ENCODE measurements at regions not wholly inside any gene's neighbourhood (a gene's known extent, or its start where the extent isn't known, plus 50 kb on each side); places are given as distances from the start of the nearest gene placed in this dataset.

GRCh38 chr7:84677117-84677732, 482.6 kb upstream of the SEMA3A start:
- Histone ChIP-seq H3K4me1 (no peaks in the 10 kb centered on the region), H3K9me3 (no peaks in the 10 kb centered on the region), H3K27me3 (no peaks in the 10 kb centered on the region), H3K4me3 (no peak overlapping the region), H3K36me3 (no peaks in the 10 kb centered on the region), H3K27ac (no peak overlapping the region)
- intact Hi-C loops (cut with DNase I): no loop called here
- TF ChIP-seq POLR2A (IDR thresholded peaks at IDR 0.05): no peak
- TF ChIP-seq CTCF (IDR thresholded peaks at IDR 0.05): no peak
- ATAC-seq (no peak), DNase-seq (no peak)
- WGBS (ENCODE audit: insufficient coverage, low coverage, low lambda C conversion rate, missing lambda C conversion rate): 62% methylated on average over 1 of the region's 1 CpG

- DNase-seq (no peak), ATAC-seq (no peak)
- intact Hi-C loops (cut with DNase I): no loop called here
- Histone ChIP-seq H3K4me3 (no peak overlapping the region), H3K4me1 (no peaks in the 10 kb centered on the region), H3K36me3 (no peaks in the 10 kb centered on the region), H3K9me3 (no peaks in the 10 kb centered on the region), H3K27ac (no peak overlapping the region), H3K27me3 (no peaks in the 10 kb centered on the region)
- no peak for TF ChIP-seq POLR2A (IDR thresholded peaks at IDR 0.05)
- TF ChIP-seq CTCF (IDR thresholded peaks at IDR 0.05): no peak
- WGBS (ENCODE audit: insufficient coverage, low coverage, low lambda C conversion rate, missing lambda C conversion rate): 55% methylated on average over 4 of the region's 4 CpGs
These were observed 481.0 kb upstream of the SEMA3A start for GRCh38 chr7:84675633-84676034.

GRCh38 chr7:84674236-84674913, 479.8 kb upstream of the SEMA3A start:
- intact Hi-C loops (cut with DNase I): no loop called here
- H3K4me1 ChIP-seq: no peaks in the 10 kb centered on the region
- WGBS (ENCODE audit: insufficient coverage, low coverage, low lambda C conversion rate, missing lambda C conversion rate): 31% methylated on average over 2 of the region's 2 CpGs
- no peak overlapping the region for H3K27ac ChIP-seq
- H3K27me3 ChIP-seq: no peaks in the 10 kb centered on the region
- no peaks in the 10 kb centered on the region for H3K36me3 ChIP-seq
- H3K4me3 ChIP-seq: no peak overlapping the region
- no peak for TF ChIP-seq CTCF (IDR thresholded peaks at IDR 0.05)
- no peak for TF ChIP-seq POLR2A (IDR thresholded peaks at IDR 0.05)
- ATAC-seq (no peak), DNase-seq (no peak)
- H3K9me3 ChIP-seq: no peaks in the 10 kb centered on the region

- DNase-seq (no peak), ATAC-seq (peak; percentile 42 to 81 (median 57))
- Histone ChIP-seq H3K27ac (no peak overlapping the region), H3K9me3 (no peaks in the 10 kb centered on the region), H3K4me1 (no peaks in the 10 kb centered on the region), H3K36me3 (no peaks in the 10 kb centered on the region), H3K4me3 (no peak overlapping the region), H3K27me3 (no peaks in the 10 kb centered on the region)
- WGBS (ENCODE audit: insufficient coverage, low coverage, low lambda C conversion rate, missing lambda C conversion rate): 26% methylated on average over 3 of the region's 3 CpGs
- intact Hi-C loops (cut with DNase I): no loop called here
- TF ChIP-seq POLR2A (IDR thresholded peaks at IDR 0.05) (no peak), CTCF (IDR thresholded peaks at IDR 0.05) (no peak)
These were observed 474.7 kb upstream of the SEMA3A start for GRCh38 chr7:84669177-84669732.

All from right lobe of liver (tissue), 6 donors.